HG03342 (cell line): ENCODE measurements at regions not wholly inside any gene's neighbourhood (a gene's known extent, or its start where the extent isn't known, plus 50 kb on each side); places are given as distances from the start of the nearest gene placed in this dataset.
A peak's percentile ranks its signal among the peaks of the same experiment; 100 is the strongest.
"Not testable (repeated sequence)": the region's sequence is repeated elsewhere in the genome, so short reads cannot be mapped to it uniquely, and the experiment has no call there.

ENCODE experiments used
- ATAC-seq: cut with Tn5 transposase; IDR thresholded peaks from one replicate; pipeline ENCODE4 v1.9.1; 2021; ENCODE audit warnings: mild to moderate bottlenecking, moderate library complexity; ENCODE audit not compliant: unreplicated experiment

GRCh38 chr20:20799716-20800312 lies 87.4 kb upstream of the RALGAPA2 start:
- no peak for ATAC-seq

GRCh38 chr20:20797521-20798310 lies 85.3 kb upstream of the RALGAPA2 start:
- ATAC-seq, result no peak

DNA sequence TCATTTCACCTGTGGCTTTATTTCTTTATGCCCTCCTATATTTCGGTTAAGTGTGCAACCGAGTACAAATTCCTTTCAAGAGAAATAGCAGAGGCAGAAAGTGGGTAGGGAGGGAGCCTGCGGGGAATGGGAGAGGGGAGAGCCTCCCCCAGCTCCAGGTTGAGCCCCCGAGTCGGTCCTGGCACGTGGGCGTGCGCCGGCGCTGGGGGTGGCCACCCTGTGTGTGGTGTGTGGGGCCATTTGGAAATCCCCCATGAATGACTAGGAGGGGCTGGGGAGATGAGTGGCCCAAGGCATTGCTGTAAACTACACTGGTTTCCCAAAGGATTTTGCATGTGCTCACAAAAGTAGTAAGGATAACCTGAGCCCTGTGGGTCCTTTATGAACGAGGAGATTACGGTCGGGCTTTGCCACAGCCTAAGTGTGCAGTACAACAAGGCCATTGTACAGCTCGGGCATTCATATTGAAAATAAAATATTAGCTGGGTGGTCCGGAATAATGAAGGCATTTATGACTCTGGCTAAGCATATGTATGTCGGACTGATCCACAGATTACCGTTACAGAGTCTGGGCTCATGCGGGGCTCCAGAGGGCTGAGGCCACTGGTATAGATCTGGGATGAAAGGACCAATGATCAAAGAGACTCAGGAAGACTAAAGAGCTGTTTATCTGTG lies 84.5 kb upstream of the RALGAPA2 start:
- ATAC-seq, result no peak

- ATAC-seq, result no peak
Measured at GRCh38 chr20:20795721-20796120, 83.3 kb upstream of the RALGAPA2 start.

- no peak for ATAC-seq
Measured at GRCh38 chr20:20795119-20795518, 82.7 kb upstream of the RALGAPA2 start.

- ATAC-seq, result no peak
Measured at GRCh38 chr20:20793591-20793990, 81.1 kb upstream of the RALGAPA2 start.

GRCh38 chr20:20791664-20792568 lies 79.5 kb upstream of the RALGAPA2 start:
- ATAC-seq, result no peak

- ATAC-seq, result no peak
Measured at GRCh38 chr20:20788308-20788707, 75.9 kb upstream of the RALGAPA2 start.

- ATAC-seq, result no peak
Measured at GRCh38 chr20:20786428-20786827, 74.0 kb upstream of the RALGAPA2 start.

DNA sequence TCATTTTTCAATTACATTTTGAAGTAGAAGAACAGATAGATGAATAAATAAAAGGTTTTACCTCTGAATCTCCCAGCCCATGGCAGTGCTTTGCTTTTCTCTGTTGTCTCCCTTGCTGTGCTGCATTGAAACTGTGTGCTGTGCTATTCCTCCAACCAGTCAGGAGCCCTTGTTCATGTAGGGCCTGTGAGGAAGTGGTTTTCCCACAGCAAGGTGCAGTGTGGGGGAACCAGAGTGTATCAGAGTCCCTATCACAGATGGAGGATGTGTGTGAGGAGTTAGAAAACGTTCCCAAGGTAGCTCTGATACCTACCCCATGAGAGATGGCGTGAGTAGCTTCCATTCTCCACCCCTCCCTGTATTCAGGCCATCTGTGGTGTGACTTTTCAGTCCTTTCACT lies 72.8 kb upstream of the RALGAPA2 start:
- ATAC-seq, result no peak

- ATAC-seq, result not testable (repeated sequence)
Measured at GRCh38 chr20:20784450-20784849, 72.0 kb upstream of the RALGAPA2 start.

DNA sequence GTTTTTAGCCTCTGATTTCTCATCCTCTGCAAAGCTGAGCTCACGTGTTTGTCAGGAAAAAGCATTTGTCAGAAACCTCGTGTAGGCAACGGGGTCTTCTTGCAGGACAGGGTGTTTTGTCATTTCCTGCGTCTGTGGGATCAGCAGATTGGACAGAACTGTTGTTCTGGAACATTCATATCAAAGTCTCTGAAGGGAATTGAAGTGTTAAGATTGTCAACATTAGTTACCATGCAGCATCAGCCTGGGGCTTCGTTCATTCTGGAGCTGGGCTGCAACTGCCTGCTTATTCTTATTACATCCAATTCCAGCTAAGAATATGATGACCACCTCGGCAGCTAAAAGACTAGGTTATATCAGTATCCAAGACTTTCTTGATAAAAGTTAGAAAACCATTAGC lies 71.0 kb upstream of the RALGAPA2 start:
- ATAC-seq, result no peak

GRCh38 chr20:20782755-20783154 lies 70.3 kb upstream of the RALGAPA2 start:
- ATAC-seq, result no peak

DNA sequence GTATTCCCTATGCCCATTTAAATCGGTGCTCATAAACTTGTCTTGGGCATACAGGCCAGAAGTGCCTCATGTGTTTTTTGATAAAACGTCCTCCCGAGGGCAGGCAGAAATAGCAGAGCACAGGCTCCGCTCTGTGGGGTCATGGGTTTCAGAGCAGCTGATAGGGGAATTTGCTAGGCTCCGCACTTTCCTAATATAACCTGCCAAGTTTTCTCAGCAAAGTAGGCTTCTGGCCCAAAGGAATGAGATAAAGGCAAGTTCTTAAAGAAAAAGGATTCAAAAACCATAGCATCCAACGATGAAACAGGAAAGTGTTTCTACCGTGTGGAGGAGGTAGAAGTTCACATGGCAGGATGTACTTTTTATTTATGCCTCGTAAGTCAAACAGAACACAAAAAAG lies 69.8 kb upstream of the RALGAPA2 start:
- no peak for ATAC-seq

GRCh38 chr20:20781029-20781428 lies 68.6 kb upstream of the RALGAPA2 start:
- no peak for ATAC-seq

GRCh38 chr20:20780127-20780824 lies 67.8 kb upstream of the RALGAPA2 start:
- peak; percentile 73 for ATAC-seq

- ATAC-seq, result no peak
Measured at GRCh38 chr20:20778676-20779075, 66.2 kb upstream of the RALGAPA2 start.

- ATAC-seq, result no peak
Measured at GRCh38 chr20:20772497-20773085, 60.1 kb upstream of the RALGAPA2 start.

GRCh38 chr20:20768202-20768815 lies 55.9 kb upstream of the RALGAPA2 start:
- no peak for ATAC-seq
